22Rv1 (cell line): ENCODE measurements at regions not wholly inside any gene's neighbourhood (a gene's known extent, or its start where the extent isn't known, plus 50 kb on each side); places are given as distances from the start of the nearest gene placed in this dataset.

ENCODE experiments used
- CTCF ChIP-seq: fragments of 450-650 bp; IDR thresholded peaks from 2 replicates; pipeline ENCODE4 v1.5.1; 2017; ENCODE audit warnings: mild to moderate bottlenecking
- ZFX ChIP-seq: fragments of 450-650 bp; IDR thresholded peaks from 2 replicates; pipeline ENCODE4 v1.6.1; 2017; ENCODE audit warnings: antibody characterized with exemption, borderline replicate concordance

GRCh38 chr7:68524126-68524525 is 1074.1 kb upstream of the AUTS2 start:
- TF ChIP-seq CTCF, result no peak
- TF ChIP-seq ZFX, result no peak
